GM12874 (cell line): ENCODE measurements at regions not wholly inside any gene's neighbourhood (a gene's known extent, or its start where the extent isn't known, plus 50 kb on each side); places are given as distances from the start of the nearest gene placed in this dataset.

Experiments used
- CTCF ChIP-seq: IDR thresholded peaks from 2 replicates; pipeline ENCODE4 v1.5.1; 2011; ENCODE audit warnings: low read depth, mild to moderate bottlenecking, control low read depth, low read length, moderate library complexity; ENCODE audit not compliant: insufficient read depth

- no peak for TF ChIP-seq CTCF
Observed at GRCh38 chr2:173571887-173572680, 217.4 kb downstream of the CDCA7 start.

DNA sequence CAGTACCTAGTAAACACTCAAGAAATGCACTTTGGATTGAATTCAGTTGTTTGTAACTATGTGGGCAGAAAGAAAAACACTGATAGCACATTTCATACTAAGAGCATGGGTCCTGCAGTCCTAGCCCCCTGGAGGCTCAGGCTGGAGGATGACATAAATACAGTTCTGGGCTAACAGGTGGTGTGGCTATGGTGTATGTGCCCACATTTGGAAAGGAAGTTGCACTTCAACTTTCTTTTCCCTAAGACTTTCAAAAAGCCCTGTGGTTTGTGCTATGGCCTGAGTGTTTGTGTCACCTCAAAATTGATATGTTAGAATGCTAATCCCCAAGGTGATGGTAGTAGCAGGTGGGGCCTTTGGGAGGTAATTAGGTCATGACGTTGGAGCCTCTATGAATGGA, 218.2 kb downstream of the CDCA7 start:
- TF ChIP-seq CTCF, result no peak

DNA sequence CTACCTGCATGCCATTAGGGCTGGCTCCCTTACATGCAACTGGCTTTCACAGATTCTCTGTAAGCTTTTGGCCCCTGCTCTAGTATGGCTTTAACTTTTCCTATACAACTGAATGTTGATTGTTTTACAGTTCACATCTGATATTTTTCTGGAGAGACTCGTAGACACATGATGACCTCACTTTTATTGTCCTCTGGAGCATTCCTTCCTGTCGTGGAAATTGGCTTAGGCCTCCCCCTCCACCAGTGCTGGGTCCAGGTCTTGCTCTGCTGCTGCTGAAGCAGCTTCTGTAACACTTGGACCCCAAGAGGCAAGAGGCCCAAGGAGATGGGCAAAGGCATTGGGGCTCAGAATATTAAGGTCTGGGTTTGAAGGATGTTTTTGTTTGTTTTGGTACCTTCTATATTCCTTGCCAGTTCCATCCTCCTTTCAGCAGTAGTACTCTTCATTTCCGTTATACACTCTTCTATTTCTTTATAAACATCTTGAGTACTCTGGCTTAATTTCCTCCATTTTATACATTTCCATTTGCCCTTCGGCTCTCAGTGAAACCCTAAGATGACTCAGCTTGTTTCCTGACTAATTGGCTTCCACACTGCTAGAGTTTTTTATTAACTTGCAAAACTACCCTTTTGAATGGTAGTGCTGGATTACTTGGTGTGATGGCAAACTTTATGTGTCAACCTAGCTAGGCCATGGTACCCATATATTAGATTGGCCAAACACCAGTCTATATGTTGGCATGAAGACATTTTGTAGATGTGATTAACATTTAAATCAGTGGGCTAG, 219.8 kb downstream of the CDCA7 start:
- no peak for TF ChIP-seq CTCF

DNA sequence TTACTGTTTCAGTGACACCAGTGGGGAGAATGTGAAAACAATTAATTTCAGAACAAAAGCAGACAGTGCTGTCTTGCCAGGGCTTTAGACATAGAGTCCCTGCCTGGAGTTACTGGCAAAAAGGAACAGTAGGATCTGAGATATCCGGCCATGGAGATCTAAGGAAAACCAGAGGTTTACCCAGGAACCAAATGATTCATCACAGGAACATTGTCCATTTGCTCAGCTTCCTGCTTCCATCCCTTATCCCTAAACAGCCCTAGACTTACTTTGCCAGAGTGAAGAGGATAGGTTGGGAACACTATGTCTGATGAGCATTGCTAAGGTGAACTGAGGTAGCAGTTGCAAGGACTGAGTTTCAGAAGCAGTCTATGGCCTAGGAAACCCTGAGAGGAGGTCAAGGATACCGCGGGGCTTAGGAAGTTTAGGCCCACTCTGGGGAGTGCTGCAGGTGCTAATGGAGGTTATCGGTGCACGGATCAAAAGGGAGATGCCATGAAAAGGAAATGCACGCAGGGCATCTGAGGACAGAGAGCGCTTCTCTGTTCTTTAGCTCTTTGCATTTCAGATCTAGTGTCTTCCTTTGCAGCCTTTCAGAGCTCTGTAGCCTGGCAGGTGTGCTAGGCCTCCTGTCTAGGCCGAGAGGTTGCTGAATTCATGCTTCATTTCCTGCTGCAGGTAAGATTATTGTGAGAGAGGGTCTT, 223.9 kb downstream of the CDCA7 start:
- TF ChIP-seq CTCF, result no peak

- no peak for TF ChIP-seq CTCF
Observed at GRCh38 chr2:173580351-173580750, 225.7 kb downstream of the CDCA7 start.

GRCh38 chr2:173580956-173581355, 226.3 kb downstream of the CDCA7 start:
- TF ChIP-seq CTCF, result no peak

GRCh38 chr2:173583196-173583595, 228.5 kb downstream of the CDCA7 start:
- no peak for TF ChIP-seq CTCF
